ENCODE measurements at regions not wholly inside any gene's neighbourhood (a gene's known extent, or its start where the extent isn't known, plus 50 kb on each side); places are given as distances from the start of the nearest gene placed in this dataset.

- no peak for DNase-seq
These were observed 138.8 kb downstream of the GABRG1 start for GRCh38 chr4:45985038-45985437.

- no peak for DNase-seq
These were observed 152.7 kb downstream of the GABRG1 start for GRCh38 chr4:45971108-45971507.

- no peak for DNase-seq
These were observed 166.5 kb downstream of the GABRG1 start for GRCh38 chr4:45957353-45957752.

- no peak for DNase-seq
These were observed 169.6 kb downstream of the GABRG1 start for GRCh38 chr4:45954276-45954675.

DNA sequence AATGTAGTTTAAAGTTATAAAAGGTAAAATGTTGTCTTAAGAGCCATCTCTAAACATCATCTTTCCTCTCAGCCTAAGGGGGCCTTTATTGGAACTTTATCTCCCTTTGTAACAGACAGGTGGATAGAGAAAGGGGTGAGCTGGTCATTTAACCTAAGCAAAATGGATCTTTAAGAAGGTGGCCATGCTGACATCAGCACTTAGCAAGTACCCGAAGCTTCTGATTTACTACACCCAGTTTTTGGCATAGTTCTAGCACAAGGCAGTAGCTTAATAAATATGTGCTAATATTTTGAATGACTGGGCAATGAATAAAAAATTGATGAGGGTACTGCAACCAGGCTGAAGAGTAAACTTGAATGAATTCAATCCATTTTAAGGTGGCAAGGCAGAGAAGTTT is 172.7 kb downstream of the GABRG1 start:
- no peak for DNase-seq

GRCh38 chr4:45946699-45947098 is 177.2 kb downstream of the GABRG1 start:
- DNase-seq: no peak

DNA sequence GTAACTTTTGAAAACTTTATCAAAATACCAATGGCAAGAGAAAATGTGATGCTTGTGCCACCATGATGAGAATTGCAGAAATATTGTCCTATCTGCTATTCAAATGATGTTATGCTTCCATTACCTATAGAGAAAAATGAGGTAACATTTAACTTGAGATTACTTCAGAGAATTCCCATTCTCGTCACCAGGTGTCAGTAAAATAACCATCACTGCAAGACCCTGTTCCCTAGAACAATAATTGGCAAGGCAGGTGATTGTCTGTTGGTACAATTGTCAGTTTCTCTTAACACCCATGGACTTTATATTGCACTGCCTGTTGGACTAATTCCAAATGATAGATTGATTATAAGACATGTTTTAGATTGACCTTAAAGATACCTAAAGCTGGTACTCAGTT is 179.9 kb downstream of the GABRG1 start:
- no peak for DNase-seq

- DNase-seq: no peak
These were observed 184.8 kb downstream of the GABRG1 start for GRCh38 chr4:45939056-45939455.

- DNase-seq: no peak
These were observed 192.7 kb downstream of the GABRG1 start for GRCh38 chr4:45931154-45931553.

GRCh38 chr4:45927641-45928040 is 196.2 kb downstream of the GABRG1 start:
- no peak for DNase-seq

DNA sequence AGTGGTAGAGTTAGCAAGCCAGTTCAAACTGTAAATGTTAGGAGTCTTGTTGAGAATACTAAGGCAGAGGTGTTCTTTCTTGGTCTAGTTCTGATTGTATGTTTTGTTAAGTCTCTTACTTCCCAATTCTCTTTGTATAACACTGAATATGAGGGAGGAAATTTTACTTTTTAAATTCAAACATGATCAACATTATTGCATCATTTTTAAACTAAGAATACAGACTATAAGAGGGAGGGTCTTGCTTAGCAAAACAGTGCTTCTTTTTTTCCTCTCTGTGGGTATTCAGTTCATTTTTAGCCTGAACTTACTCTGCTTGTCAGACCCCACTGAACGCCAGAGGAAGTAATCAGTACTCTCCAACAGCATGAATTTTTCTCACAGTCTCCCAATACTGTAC is 198.0 kb downstream of the GABRG1 start:
- no peak for DNase-seq

- DNase-seq: no peak
These were observed 203.0 kb downstream of the GABRG1 start for GRCh38 chr4:45920861-45921260.

- DNase-seq: no peak
These were observed 213.3 kb downstream of the GABRG1 start for GRCh38 chr4:45910511-45910910.

GRCh38 chr4:45897946-45898585 is 225.8 kb downstream of the GABRG1 start:
- no peak for DNase-seq

DNA sequence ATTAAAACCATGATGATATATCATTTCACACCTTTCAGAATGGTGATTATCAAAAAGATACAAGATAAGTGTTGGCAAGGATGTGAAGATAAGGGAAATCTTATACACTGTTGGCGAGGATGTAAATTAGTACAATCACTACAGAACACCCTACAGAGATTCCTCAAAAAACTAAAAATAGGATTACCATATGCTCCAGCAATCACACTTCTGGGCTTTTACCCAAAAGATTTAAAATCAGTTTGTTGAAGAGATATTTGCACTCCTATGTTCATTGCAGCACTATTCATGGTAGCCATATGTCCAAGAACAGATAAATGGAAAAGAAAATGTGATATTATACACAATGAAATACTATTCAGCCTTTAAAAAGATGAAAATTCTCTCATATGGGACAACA is 240.4 kb downstream of the GABRG1 start:
- no peak for DNase-seq

DNA sequence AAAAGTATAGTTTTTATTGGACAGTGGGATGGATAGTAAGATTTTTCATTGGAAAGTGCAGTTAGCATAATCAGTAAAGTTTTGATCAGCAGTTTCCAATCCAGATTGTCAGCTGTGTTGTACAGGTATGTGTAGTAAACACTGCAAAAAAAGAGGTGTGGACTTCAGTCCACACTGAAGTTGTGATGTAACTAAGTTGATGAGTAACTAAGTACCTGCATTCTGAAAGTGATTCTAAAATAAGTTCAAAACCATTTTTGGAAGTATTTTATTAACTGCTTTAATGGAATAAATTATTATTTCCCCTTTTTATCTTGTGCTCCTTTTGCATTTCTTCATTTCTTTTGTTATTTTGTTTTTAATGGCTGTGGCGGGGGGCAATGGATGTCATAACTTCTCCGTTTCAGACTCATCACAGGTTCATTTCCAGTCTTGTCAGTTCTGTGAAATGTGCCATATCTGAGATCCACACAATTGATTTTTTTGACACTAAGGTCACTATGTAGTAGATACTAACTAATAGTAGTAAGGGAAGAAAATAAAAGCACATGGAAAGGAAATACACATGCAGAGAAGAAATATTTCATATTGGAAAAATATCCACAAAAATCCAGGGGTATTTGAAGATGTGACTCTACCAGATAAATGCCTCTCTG is 247.5 kb downstream of the GABRG1 start:
- DNase-seq: no peak

- no peak for DNase-seq
These were observed 254.7 kb downstream of the GABRG1 start for GRCh38 chr4:45869184-45869583.

DNA sequence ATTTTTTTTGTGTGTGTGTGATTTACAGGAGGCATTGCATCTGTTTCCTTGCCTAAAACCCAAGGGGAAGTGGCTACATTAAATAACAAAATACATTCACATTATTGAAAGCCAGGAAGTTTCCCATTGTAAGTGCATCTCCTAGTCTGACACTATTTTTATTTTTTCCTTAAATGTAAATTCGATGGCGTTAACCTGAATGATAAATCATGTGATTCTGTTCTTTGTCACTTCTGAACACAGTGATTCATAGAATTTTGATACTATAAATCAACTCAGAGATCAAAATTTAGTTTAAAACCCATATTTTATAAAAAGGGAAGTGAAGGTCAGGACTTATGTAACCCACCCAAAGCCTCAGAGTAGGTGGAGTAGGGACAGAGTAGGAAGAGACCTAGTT is 258.1 kb downstream of the GABRG1 start:
- DNase-seq: no peak

- no peak for DNase-seq
These were observed 268.0 kb downstream of the GABRG1 start for GRCh38 chr4:45855857-45856256.

GRCh38 chr4:45846016-45846415 is 277.8 kb downstream of the GABRG1 start:
- no peak for DNase-seq

DNA sequence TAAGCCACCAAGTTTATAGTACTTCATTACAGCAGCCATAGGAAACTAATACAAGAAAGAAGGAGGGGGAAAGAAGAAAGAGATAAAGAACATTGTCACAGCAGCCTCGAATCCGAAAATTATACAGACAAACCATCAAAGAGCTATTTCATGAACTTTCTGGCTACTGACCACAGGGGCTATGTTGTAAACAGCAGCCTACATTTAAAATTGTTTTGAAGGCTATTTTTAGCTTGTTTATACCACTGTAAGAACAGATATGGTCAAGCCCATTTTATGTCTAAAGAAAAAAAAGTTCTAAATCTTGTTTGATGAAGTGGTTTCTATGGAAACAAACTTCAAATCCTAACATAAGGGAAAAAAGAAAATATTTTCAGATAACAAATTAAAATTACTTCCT is 282.1 kb downstream of the GABRG1 start:
- DNase-seq: no peak

- DNase-seq: no peak
These were observed 292.2 kb downstream of the GABRG1 start for GRCh38 chr4:45831692-45832091.

DNA sequence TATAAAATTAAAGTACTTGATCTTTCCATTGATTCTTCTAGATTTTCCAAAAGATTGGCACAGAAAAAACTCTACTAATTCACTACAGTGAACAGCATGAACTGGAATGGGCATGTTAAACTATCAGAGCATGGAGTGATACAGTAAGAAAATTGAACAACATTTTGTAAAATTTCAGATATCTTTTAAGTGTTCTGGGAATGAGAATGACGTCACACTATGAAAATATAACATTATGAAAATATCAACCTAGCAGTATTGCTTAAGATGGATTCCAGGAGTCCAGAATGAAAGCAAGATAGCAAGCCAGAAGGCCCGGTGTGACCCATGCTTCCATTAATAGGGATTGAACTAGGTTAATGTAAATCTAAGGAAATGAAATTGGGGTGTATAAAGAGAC is 319.9 kb downstream of the GABRG1 start:
- no peak for DNase-seq

DNA sequence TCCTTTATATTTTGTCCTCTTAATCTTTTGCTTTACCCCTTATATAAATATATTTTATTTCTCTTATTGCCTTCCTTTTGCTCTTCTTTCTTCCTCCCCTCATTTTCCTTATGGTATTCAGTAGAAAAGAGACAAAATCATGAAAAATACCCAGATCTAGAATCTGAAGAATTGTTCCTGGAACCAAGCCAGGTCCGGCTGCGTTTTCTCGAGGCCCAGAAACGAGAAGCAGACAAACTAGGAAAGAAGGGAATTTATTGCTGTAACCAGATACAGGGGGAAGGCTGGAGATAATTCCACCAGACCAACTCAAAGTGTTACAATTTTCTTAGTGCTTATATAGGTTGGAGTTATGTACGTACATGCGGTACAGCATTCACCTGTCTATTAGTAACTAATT is 328.7 kb downstream of the GABRG1 start:
- no peak for DNase-seq

DNA sequence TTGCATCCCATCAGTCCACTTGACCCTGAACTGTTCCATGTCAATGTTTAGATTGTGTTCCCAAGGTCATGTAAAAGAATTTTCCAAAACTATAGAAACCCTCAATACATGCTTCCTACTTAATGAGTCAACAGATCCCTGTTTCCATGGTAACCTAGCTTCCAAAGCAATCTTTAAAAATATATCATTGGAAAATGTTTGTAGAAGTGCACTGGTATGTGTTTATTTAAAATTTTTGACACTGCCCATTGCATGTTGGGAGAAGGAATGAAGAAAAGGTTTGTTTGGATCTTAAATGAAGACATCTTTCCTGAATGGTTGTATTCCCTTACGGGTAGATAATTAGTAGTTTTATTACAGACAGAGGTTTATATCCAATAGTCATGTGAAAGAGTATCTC is 345.3 kb downstream of the GABRG1 start:
- DNase-seq: no peak

Measured in NCI-H2029 (cell line).